H1 (cell line): ENCODE measurements at regions not wholly inside any gene's neighbourhood (a gene's known extent, or its start where the extent isn't known, plus 50 kb on each side); places are given as distances from the start of the nearest gene placed in this dataset.

ENCODE experiments used
- CTCF ChIA-PET: fragments of 300-600 bp; sonication (Branson Sonifier 250); formaldehyde crosslinking; loops from one replicate; lab custom pipeline; 2021; ENCODE audit not compliant: partially characterized antibody; lab: Charles Lee
- POLR2A ChIA-PET: fragments of 300-600 bp; sonication (Branson Sonifier 250); formaldehyde crosslinking; loops from one replicate; lab custom pipeline; 2021; ENCODE audit warnings: inconsistent platforms; ENCODE audit not compliant: partially characterized antibody; lab: Charles Lee
- DNase-seq, 2 experiments: peaks; one replicate each; pipeline versions ENCODE4 v3.0.0 to v3.0.0-alpha.2; 2010 to 2022; ENCODE audit warnings: low spot score in 2 of 2, low read depth in 1 of 2, mixed read lengths in 1 of 2
- FAIRE-seq: peaks from 2 replicates; lab custom pipeline; 2011; peaks lifted over from hg19 to GRCh38; lab: Jason Lieb, UNC
- H2AFZ ChIP-seq: 2 replicates; pipeline ENCODE4 v1.8.1; 2012; ENCODE audit warnings: low read length, inconsistent platforms
- H2AK5ac ChIP-seq: 2 replicates; pipeline ENCODE4 v1.6.1; 2013; ENCODE audit warnings: low read depth, low read length
- H2BK120ac ChIP-seq: replicated peaks from 2 replicates; pipeline ENCODE3; 2013; ENCODE audit warnings: low read depth, low read length, inconsistent platforms
- H2BK12ac ChIP-seq: 2 replicates; pipeline ENCODE4 v1.6.1; 2013; ENCODE audit warnings: low read depth, low read length
- H2BK15ac ChIP-seq: 2 replicates; pipeline ENCODE4 v1.6.1; 2013; ENCODE audit warnings: low read length
- H2BK20ac ChIP-seq: 2 replicates; pipeline ENCODE4 v1.6.1; 2013; ENCODE audit warnings: low read length
- H2BK5ac ChIP-seq: 2 replicates; pipeline ENCODE4 v1.6.1; 2013; ENCODE audit warnings: low read depth, low read length
- H3K14ac ChIP-seq: 2 replicates; pipeline ENCODE4 v1.6.1; 2013; ENCODE audit warnings: inconsistent platforms; ENCODE audit not compliant: insufficient read length
- H3K18ac ChIP-seq: 2 replicates; pipeline ENCODE4 v1.6.1; 2013; ENCODE audit warnings: low read length; ENCODE audit errors: extremely low read depth
- H3K23ac ChIP-seq: 2 replicates; pipeline ENCODE4 v1.6.1; 2013; ENCODE audit warnings: inconsistent platforms; ENCODE audit not compliant: insufficient read length
- H3K23me2 ChIP-seq: 2 replicates; pipeline ENCODE4 v1.6.1; 2013; ENCODE audit warnings: low read depth, low read length
- H3K27ac ChIP-seq: 2 replicates; pipeline ENCODE4 v1.6.1; 2011; ENCODE audit warnings: low read depth, low read length, inconsistent platforms
- H3K27me3 ChIP-seq, 4 experiments: replicated peaks in 1 of 4; 1 replicate in 1 of 4; 2 replicates in 3 of 4; pipeline versions ENCODE4 v1.6.1 to v1.8.1; 2011 to 2013; ENCODE audit warnings: low read length in 3 of 4, mild to moderate bottlenecking in 3 of 4, inconsistent platforms in 2 of 4, mixed read lengths in 2 of 4, moderate library complexity in 1 of 4; ENCODE audit not compliant: control insufficient read depth in 3 of 4, insufficient read depth in 3 of 4; ENCODE audit errors: extremely low read depth in 1 of 4
- H3K36me3 ChIP-seq, 4 experiments: 2 replicates each; pipeline versions ENCODE4 v1.6.1 to v1.8.1; 2011 to 2013; ENCODE audit warnings: mild to moderate bottlenecking in 4 of 4, low read length in 3 of 4, moderate library complexity in 2 of 4, control low read depth in 1 of 4, inconsistent platforms in 1 of 4; ENCODE audit not compliant: insufficient read depth in 4 of 4, control insufficient read depth in 2 of 4
- H3K4ac ChIP-seq: replicated peaks from 2 replicates; pipeline ENCODE3; 2013; ENCODE audit warnings: low read length, low read depth, mixed read lengths, inconsistent platforms; ENCODE audit not compliant: insufficient read length
- H3K4me1 ChIP-seq, 4 experiments: replicated peaks in 1 of 4; 1 replicate in 1 of 4; 2 replicates in 3 of 4; pipeline versions ENCODE4 v1.6.1 to v1.8.1; 2011 to 2013; ENCODE audit warnings: low read length in 3 of 4, inconsistent platforms in 2 of 4, mixed read lengths in 1 of 4; ENCODE audit not compliant: insufficient read depth in 4 of 4, control insufficient read depth in 3 of 4
- H3K4me2 ChIP-seq, 2 experiments: 2 replicates each; pipeline versions ENCODE4 v1.6.1 to v1.8.1; 2011 to 2013; ENCODE audit warnings: low read depth in 2 of 2, low read length in 2 of 2, control low read depth in 1 of 2, inconsistent platforms in 1 of 2, mild to moderate bottlenecking in 1 of 2; ENCODE audit not compliant: insufficient read depth in 1 of 2
- H3K4me3 ChIP-seq, 4 experiments: fragments of 200-600, 300-600 bp in 1 of 4; sonication (generic), shearing (Covaris generic), sonication (Bioruptor Twin) in 1 of 4; 2 replicates each; pipeline versions ENCODE4 v1.5.1 to v1.8.1; 2011 to 2016; ENCODE audit warnings: low read length in 4 of 4, low read depth in 3 of 4, control low read depth in 2 of 4, inconsistent platforms in 2 of 4, mild to moderate bottlenecking in 2 of 4, mixed read lengths in 1 of 4, moderate library complexity in 1 of 4; ENCODE audit not compliant: insufficient read depth in 2 of 4; ENCODE audit errors: extremely low read depth in 1 of 4
- H3K56ac ChIP-seq: replicated peaks from 2 replicates; pipeline ENCODE3; 2013; ENCODE audit warnings: low read depth, mild to moderate bottlenecking, mixed read lengths, low read length, inconsistent platforms; ENCODE audit not compliant: insufficient read length
- H3K79me1 ChIP-seq: 2 replicates; pipeline ENCODE4 v1.6.1; 2013; ENCODE audit warnings: low read depth, low read length, control low read depth
- H3K79me2 ChIP-seq, 2 experiments: 2 replicates each; pipeline versions ENCODE4 v1.6.1 to v1.8.1; 2012 to 2013; ENCODE audit warnings: low read length in 2 of 2, mild to moderate bottlenecking in 2 of 2, inconsistent platforms in 1 of 2; ENCODE audit not compliant: insufficient read depth in 2 of 2, control insufficient read depth in 1 of 2
- H3K9ac ChIP-seq, 4 experiments: replicated peaks in 1 of 4; 1 replicate in 1 of 4; 2 replicates in 3 of 4; pipeline versions ENCODE4 v1.6.1 to v1.8.1; 2011 to 2013; ENCODE audit warnings: low read depth in 3 of 4, low read length in 3 of 4, control low read depth in 2 of 4, mild to moderate bottlenecking in 2 of 4, moderate library complexity in 2 of 4, inconsistent platforms in 1 of 4; ENCODE audit errors: extremely low read depth in 1 of 4
- H3K9me3 ChIP-seq, 2 experiments: 2 replicates each; pipeline versions ENCODE4 v1.6.1 to v1.8.1; 2012 to 2013; ENCODE audit warnings: mild to moderate bottlenecking in 2 of 2, moderate library complexity in 2 of 2, control low read depth in 1 of 2, inconsistent platforms in 1 of 2, low read depth in 1 of 2, low read length in 1 of 2, mixed read lengths in 1 of 2; ENCODE audit not compliant: insufficient read depth in 2 of 2
- H4K20me1 ChIP-seq, 2 experiments: replicated peaks in 1 of 2; 2 replicates each; pipeline versions ENCODE3 to v1.8.1; 2011 to 2013; ENCODE audit warnings: inconsistent platforms in 2 of 2, low read length in 2 of 2, mild to moderate bottlenecking in 1 of 2; ENCODE audit not compliant: insufficient read depth in 2 of 2, control insufficient read depth in 1 of 2
- H4K5ac ChIP-seq: 2 replicates; pipeline ENCODE4 v1.6.1; 2013; ENCODE audit warnings: low read length, low read depth, mixed read lengths, inconsistent platforms; ENCODE audit not compliant: insufficient read length
- H4K8ac ChIP-seq: 2 replicates; pipeline ENCODE4 v1.8.0; 2013; ENCODE audit warnings: mild to moderate bottlenecking, moderate library complexity, low read length, inconsistent platforms; ENCODE audit not compliant: insufficient read depth; ENCODE audit errors: extremely low read depth
- H4K91ac ChIP-seq: replicated peaks from 2 replicates; pipeline ENCODE3; 2013; ENCODE audit warnings: low read length, mixed read lengths, inconsistent platforms; ENCODE audit not compliant: insufficient read length
- CHD2 ChIP-seq: IDR thresholded peaks from 2 replicates; pipeline ENCODE4 v1.6.1; 2012; ENCODE audit warnings: low read length, improper control_type of control experiment
- MAFK ChIP-seq: IDR thresholded peaks from 2 replicates; pipeline ENCODE4 v1.6.1; 2012; ENCODE audit warnings: low read depth, mild to moderate bottlenecking, improper control_type of control experiment, low read length
- WGBS, 2 experiments: shearing (Covaris generic) in 1 of 2; methylation state at CpG; one replicate each; pipeline versions ENCODE4 v1.1.6 to v1.1.7; 2013 to 2015; ENCODE audit warnings: low lambda C conversion rate in 2 of 2, mixed read lengths in 2 of 2, inconsistent platforms in 1 of 2, low coverage in 1 of 2, missing lambda C conversion rate in 1 of 2; ENCODE audit not compliant: insufficient replicate concordance in 2 of 2, insufficient coverage in 1 of 2, insufficient read length in 1 of 2; ENCODE audit errors: extremely low coverage in 1 of 2, missing lambda C conversion rate in 1 of 2; 5-methylcytosine and 5-hydroxymethylcytosine counted together

DNA sequence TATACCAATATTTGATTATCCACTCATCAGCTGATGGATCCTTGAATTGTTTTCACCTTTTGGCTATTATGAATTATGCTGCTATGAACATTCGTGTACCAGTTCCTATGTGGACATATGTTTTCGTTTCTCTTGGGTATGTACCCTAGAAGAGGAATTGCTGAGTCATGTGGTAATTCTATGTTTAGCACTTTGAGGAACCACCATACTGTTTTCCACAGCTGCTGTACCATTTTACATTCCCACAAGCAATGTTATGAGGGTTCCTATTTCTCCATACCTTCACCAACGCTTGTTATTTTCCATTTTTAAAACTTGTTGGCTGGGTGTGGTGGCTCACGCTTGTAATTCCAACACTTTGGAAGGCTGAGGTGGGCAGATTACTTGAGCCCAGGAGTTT, 62.9 kb downstream of the RPLP1 start:
- Histone ChIP-seq H3K9ac (no peak overlapping the region), H3K27ac (no peak overlapping the region), H3K56ac (no peak overlapping the region), H3K9me3 (no peaks in the 10 kb centered on the region), H3K4ac (no peak overlapping the region), H2BK20ac (no peak overlapping the region), H4K8ac (no peak overlapping the region), H2BK120ac (no peak overlapping the region), H4K20me1 (no peaks in the 10 kb centered on the region), H3K18ac (no peak overlapping the region), H3K14ac (no peak overlapping the region), H2BK12ac (no peak overlapping the region), H2BK5ac (no peak overlapping the region), H3K4me1 (no peaks in the 10 kb centered on the region), H3K23ac (no peak overlapping the region), H3K79me1 (no peaks in the 10 kb centered on the region), H2AK5ac (no peak overlapping the region), H3K4me2 (no peak overlapping the region), H2AFZ (no peak overlapping the region), H3K23me2 (no peaks in the 10 kb centered on the region), H3K27me3 (no peaks in the 10 kb centered on the region), H3K79me2 (no peaks in the 10 kb centered on the region), H4K5ac (no peak overlapping the region), H3K4me3 (no peak overlapping the region), H4K91ac (no peak overlapping the region), H2BK15ac (no peak overlapping the region), H3K36me3 (no peaks in the 10 kb centered on the region)
- TF ChIP-seq MAFK (0 out of 2 replicates have a peak, but pooled peaks have one; percentile 21), CHD2 (no peak)
- no peak for DNase-seq
- FAIRE-seq, result no peak
- ChIA-PET CTCF (interaction anchor here (3.7 kb wide), 1 partner anchor 13 kb away, joined by 15 read pairs; no protein-coding TSS in a partner anchor), POLR2A (interaction anchor here (0.6 kb wide), 1 partner anchor 1768 kb away, joined by 3 read pairs; no protein-coding TSS in a partner anchor)
- 91% methylated on average over 4 of the region's 4 CpGs; no CpG with 5 or more reads in 1 of the 2 experiments for WGBS, 2 experiments
